ENCODE measurements at regions not wholly inside any gene's neighbourhood (a gene's known extent, or its start where the extent isn't known, plus 50 kb on each side); places are given as distances from the start of the nearest gene placed in this dataset.

DNA sequence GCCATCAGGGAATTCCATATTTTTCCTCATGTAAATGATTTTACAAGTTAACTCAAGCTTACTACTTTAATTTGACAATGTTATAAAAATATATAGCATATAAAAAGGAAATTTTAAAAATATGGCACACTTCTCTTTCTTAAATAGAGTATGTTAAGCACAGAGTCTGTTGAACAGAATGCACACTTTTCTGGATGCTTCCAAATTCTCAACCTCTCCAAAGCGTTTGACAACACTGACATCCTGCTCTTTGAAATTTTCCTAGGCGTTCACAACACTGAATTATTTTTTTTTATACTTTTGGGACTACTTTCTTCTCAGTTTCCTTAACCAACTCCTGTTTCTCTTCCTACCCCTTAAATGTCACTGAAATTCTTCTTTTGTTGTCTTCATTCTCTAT, 117.8 kb upstream of the PLXNA2 start:
- H3K9me3 ChIP-seq (ENCODE audit: insufficient read depth, low read length, severe bottlenecking): no peaks in the 10 kb centered on the region
- H3K4me1 ChIP-seq (ENCODE audit: insufficient read depth, low read length): no peaks in the 10 kb centered on the region
- H3K27ac ChIP-seq (ENCODE audit: low read length): no peak overlapping the region
- TF ChIP-seq, protein P1, sequence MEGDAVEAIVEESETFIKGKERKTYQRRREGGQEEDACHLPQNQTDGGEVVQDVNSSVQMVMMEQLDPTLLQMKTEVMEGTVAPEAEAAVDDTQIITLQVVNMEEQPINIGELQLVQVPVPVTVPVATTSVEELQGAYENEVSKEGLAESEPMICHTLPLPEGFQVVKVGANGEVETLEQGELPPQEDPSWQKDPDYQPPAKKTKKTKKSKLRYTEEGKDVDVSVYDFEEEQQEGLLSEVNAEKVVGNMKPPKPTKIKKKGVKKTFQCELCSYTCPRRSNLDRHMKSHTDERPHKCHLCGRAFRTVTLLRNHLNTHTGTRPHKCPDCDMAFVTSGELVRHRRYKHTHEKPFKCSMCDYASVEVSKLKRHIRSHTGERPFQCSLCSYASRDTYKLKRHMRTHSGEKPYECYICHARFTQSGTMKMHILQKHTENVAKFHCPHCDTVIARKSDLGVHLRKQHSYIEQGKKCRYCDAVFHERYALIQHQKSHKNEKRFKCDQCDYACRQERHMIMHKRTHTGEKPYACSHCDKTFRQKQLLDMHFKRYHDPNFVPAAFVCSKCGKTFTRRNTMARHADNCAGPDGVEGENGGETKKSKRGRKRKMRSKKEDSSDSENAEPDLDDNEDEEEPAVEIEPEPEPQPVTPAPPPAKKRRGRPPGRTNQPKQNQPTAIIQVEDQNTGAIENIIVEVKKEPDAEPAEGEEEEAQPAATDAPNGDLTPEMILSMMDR (IDR thresholded peaks at IDR 0.05; ENCODE audit: borderline replicate concordance, extremely low read depth, low read length, poor library complexity, severe bottlenecking): no peak
- no peak for TF ChIP-seq EZH2 (IDR thresholded peaks at IDR 0.05; ENCODE audit: borderline replicate concordance, low read depth, low read length, severe bottlenecking)
- H3K4me3 ChIP-seq (ENCODE audit: low read depth in 1 of 2, low read length in 2 of 2): no peak overlapping the region
- no peak overlapping the region for H2AFZ ChIP-seq (ENCODE audit: low read depth, low read length)
- H3K9ac ChIP-seq (ENCODE audit: low read depth, low read length): no peak overlapping the region
- H3K27me3 ChIP-seq (ENCODE audit: insufficient read depth, low read length, poor library complexity): peaks cover 12% of the 10 kb centered on the region
- no peaks in the 10 kb centered on the region for H3K36me3 ChIP-seq (ENCODE audit: insufficient read depth, low read length)
- DNase-seq: no peak
- no peaks in the 10 kb centered on the region for H4K20me1 ChIP-seq (ENCODE audit: insufficient read depth, low read length)
- ATAC-seq (ENCODE audit: insufficient read depth, low read depth): no peak
- no peak overlapping the region for H3K4me2 ChIP-seq (ENCODE audit: insufficient read depth, low read length)
- H3K79me2 ChIP-seq (ENCODE audit: insufficient read depth, low read length): no peaks in the 10 kb centered on the region

DNA sequence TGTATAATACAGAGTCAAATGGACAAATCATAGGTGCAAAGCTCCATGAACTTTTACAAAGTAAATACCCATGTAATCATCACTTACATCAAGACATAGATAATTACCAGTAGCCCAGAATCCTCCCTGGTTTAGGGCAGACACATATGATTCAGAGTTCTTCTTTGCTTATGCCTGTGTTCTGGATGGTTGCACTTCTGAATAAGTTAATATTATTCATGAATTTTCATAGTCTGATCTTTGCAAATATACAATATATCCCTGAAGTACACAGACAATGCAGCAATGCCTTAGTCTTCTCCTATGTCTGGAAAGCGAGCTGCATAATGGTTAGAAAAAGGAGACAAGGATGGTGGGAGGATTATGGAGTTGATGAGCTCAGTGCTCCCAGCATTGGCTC, 122.4 kb upstream of the PLXNA2 start:
- Histone ChIP-seq H2AFZ (ENCODE audit: low read depth, low read length) (no peak overlapping the region), H3K4me1 (ENCODE audit: insufficient read depth, low read length) (no peaks in the 10 kb centered on the region), H3K4me3 (ENCODE audit: low read depth in 1 of 2, low read length in 2 of 2) (no peak overlapping the region), H3K79me2 (ENCODE audit: insufficient read depth, low read length) (no peaks in the 10 kb centered on the region), H3K27me3 (ENCODE audit: insufficient read depth, low read length, poor library complexity) (peaks cover 26% of the 10 kb centered on the region), H4K20me1 (ENCODE audit: insufficient read depth, low read length) (no peaks in the 10 kb centered on the region), H3K9me3 (ENCODE audit: insufficient read depth, low read length, severe bottlenecking) (no peaks in the 10 kb centered on the region), H3K4me2 (ENCODE audit: insufficient read depth, low read length) (no peak overlapping the region), H3K9ac (ENCODE audit: low read depth, low read length) (no peak overlapping the region), H3K27ac (ENCODE audit: low read length) (no peak overlapping the region), H3K36me3 (ENCODE audit: insufficient read depth, low read length) (no peaks in the 10 kb centered on the region)
- DNase-seq (no peak), ATAC-seq (ENCODE audit: insufficient read depth, low read depth) (no peak)
- no peak for TF ChIP-seq EZH2 (IDR thresholded peaks at IDR 0.05; ENCODE audit: borderline replicate concordance, low read depth, low read length, severe bottlenecking)
- TF ChIP-seq, protein P1 (IDR thresholded peaks at IDR 0.05; ENCODE audit: borderline replicate concordance, extremely low read depth, low read length, poor library complexity, severe bottlenecking): no peak

DNA sequence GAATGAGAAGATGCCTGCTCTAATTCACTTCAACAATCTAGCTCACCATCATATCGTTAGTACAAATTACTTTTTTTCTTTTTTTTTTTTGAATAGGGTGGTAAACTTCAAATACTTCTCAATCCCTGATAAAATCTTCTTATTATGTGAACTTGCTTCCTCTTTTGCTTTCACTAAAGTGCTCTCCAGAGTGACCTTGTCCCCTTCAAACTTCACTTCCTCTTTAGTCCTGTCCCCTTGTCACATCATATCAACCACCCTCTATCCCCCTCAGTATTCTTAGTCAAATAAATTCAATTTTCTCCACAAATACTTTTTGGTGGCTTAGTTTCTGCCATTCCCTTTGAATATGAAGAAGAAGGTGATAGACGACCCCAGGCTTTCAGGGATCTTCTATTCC, 124.9 kb upstream of the PLXNA2 start:
- Histone ChIP-seq H3K79me2 (ENCODE audit: insufficient read depth, low read length) (no peaks in the 10 kb centered on the region), H3K9me3 (ENCODE audit: insufficient read depth, low read length, severe bottlenecking) (no peaks in the 10 kb centered on the region), H3K4me2 (ENCODE audit: insufficient read depth, low read length) (no peak overlapping the region), H3K27ac (ENCODE audit: low read length) (no peak overlapping the region), H3K9ac (ENCODE audit: low read depth, low read length) (no peak overlapping the region), H4K20me1 (ENCODE audit: insufficient read depth, low read length) (no peaks in the 10 kb centered on the region), H3K27me3 (ENCODE audit: insufficient read depth, low read length, poor library complexity) (peaks cover 30% of the 10 kb centered on the region), H3K36me3 (ENCODE audit: insufficient read depth, low read length) (no peaks in the 10 kb centered on the region), H3K4me1 (ENCODE audit: insufficient read depth, low read length) (no peaks in the 10 kb centered on the region), H3K4me3 (ENCODE audit: low read depth in 1 of 2, low read length in 2 of 2) (no peak overlapping the region), H2AFZ (ENCODE audit: low read depth, low read length) (no peak overlapping the region)
- no peak for DNase-seq
- ATAC-seq (ENCODE audit: insufficient read depth, low read depth): no peak
- no peak for TF ChIP-seq EZH2 (IDR thresholded peaks at IDR 0.05; ENCODE audit: borderline replicate concordance, low read depth, low read length, severe bottlenecking)
- TF ChIP-seq, protein P1 (IDR thresholded peaks at IDR 0.05; ENCODE audit: borderline replicate concordance, extremely low read depth, low read length, poor library complexity, severe bottlenecking): no peak

DNA sequence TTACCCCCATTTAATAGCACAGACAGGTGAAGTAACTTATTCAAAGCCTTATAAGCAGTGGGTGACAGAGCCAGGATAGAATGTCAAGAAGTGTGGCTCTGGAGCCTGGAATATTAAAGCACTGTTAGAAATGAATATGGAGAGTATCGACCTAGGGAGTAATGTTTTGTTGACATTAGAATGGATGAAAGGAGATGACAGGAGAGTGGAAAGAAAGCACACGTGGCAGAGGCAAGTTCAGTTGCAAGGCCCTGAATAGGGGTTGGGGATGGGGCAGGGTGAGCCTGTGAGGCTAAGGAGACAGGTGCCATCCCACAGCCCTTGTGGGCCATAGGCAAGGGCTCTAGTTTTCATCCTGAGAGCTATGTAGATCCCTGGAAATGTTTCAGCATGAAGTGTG, 125.5 kb upstream of the PLXNA2 start:
- TF ChIP-seq, protein P1 (IDR thresholded peaks at IDR 0.05; ENCODE audit: borderline replicate concordance, extremely low read depth, low read length, poor library complexity, severe bottlenecking): no peak
- no peak for TF ChIP-seq EZH2 (IDR thresholded peaks at IDR 0.05; ENCODE audit: borderline replicate concordance, low read depth, low read length, severe bottlenecking)
- no peaks in the 10 kb centered on the region for H4K20me1 ChIP-seq (ENCODE audit: insufficient read depth, low read length)

More for the DNA sequence above, 125.5 kb upstream of the PLXNA2 start:
- Histone ChIP-seq H3K79me2 (ENCODE audit: insufficient read depth, low read length) (no peaks in the 10 kb centered on the region), H3K27ac (ENCODE audit: low read length) (no peak overlapping the region), H3K4me2 (ENCODE audit: insufficient read depth, low read length) (no peak overlapping the region), H3K9ac (ENCODE audit: low read depth, low read length) (no peak overlapping the region), H3K36me3 (ENCODE audit: insufficient read depth, low read length) (no peaks in the 10 kb centered on the region), H3K9me3 (ENCODE audit: insufficient read depth, low read length, severe bottlenecking) (no peaks in the 10 kb centered on the region), H3K4me1 (ENCODE audit: insufficient read depth, low read length) (no peaks in the 10 kb centered on the region), H2AFZ (ENCODE audit: low read depth, low read length) (no peak overlapping the region), H3K27me3 (ENCODE audit: insufficient read depth, low read length, poor library complexity) (peaks cover 30% of the 10 kb centered on the region), H3K4me3 (ENCODE audit: low read depth in 1 of 2, low read length in 2 of 2) (no peak overlapping the region)
- no peak for DNase-seq
- ATAC-seq (ENCODE audit: insufficient read depth, low read depth): no peak

Data from DND-41 (cell line).